H1 (cell line): ENCODE measurements at regions not wholly inside any gene's neighbourhood (a gene's known extent, or its start where the extent isn't known, plus 50 kb on each side); places are given as distances from the start of the nearest gene placed in this dataset.

Experiments
- CTCF ChIA-PET: fragments of 300-600 bp; sonication (Branson Sonifier 250); formaldehyde crosslinking; loops from one replicate; lab custom pipeline; 2021; ENCODE audit not compliant: partially characterized antibody; lab: Charles Lee
- POLR2A ChIA-PET: fragments of 300-600 bp; sonication (Branson Sonifier 250); formaldehyde crosslinking; loops from one replicate; lab custom pipeline; 2021; ENCODE audit warnings: inconsistent platforms; ENCODE audit not compliant: partially characterized antibody; lab: Charles Lee
- DNase-seq, 2 experiments: peaks; one replicate each; pipeline versions ENCODE4 v3.0.0 to v3.0.0-alpha.2; 2010 to 2022; ENCODE audit warnings: low spot score in 2 of 2, low read depth in 1 of 2, mixed read lengths in 1 of 2
- FAIRE-seq: peaks from 2 replicates; lab custom pipeline; 2011; peaks lifted over from hg19 to GRCh38; lab: Jason Lieb, UNC
- H2AFZ ChIP-seq: 2 replicates; pipeline ENCODE4 v1.8.1; 2012; ENCODE audit warnings: low read length, inconsistent platforms
- H2AK5ac ChIP-seq: 2 replicates; pipeline ENCODE4 v1.6.1; 2013; ENCODE audit warnings: low read depth, low read length
- H2BK120ac ChIP-seq: replicated peaks from 2 replicates; pipeline ENCODE3; 2013; ENCODE audit warnings: low read depth, low read length, inconsistent platforms
- H2BK12ac ChIP-seq: 2 replicates; pipeline ENCODE4 v1.6.1; 2013; ENCODE audit warnings: low read depth, low read length
- H2BK15ac ChIP-seq: 2 replicates; pipeline ENCODE4 v1.6.1; 2013; ENCODE audit warnings: low read length
- H2BK20ac ChIP-seq: 2 replicates; pipeline ENCODE4 v1.6.1; 2013; ENCODE audit warnings: low read length
- H2BK5ac ChIP-seq: 2 replicates; pipeline ENCODE4 v1.6.1; 2013; ENCODE audit warnings: low read depth, low read length
- H3K14ac ChIP-seq: 2 replicates; pipeline ENCODE4 v1.6.1; 2013; ENCODE audit warnings: inconsistent platforms; ENCODE audit not compliant: insufficient read length
- H3K18ac ChIP-seq: 2 replicates; pipeline ENCODE4 v1.6.1; 2013; ENCODE audit warnings: low read length; ENCODE audit errors: extremely low read depth
- H3K23ac ChIP-seq: 2 replicates; pipeline ENCODE4 v1.6.1; 2013; ENCODE audit warnings: inconsistent platforms; ENCODE audit not compliant: insufficient read length
- H3K23me2 ChIP-seq: 2 replicates; pipeline ENCODE4 v1.6.1; 2013; ENCODE audit warnings: low read depth, low read length
- H3K27ac ChIP-seq: 2 replicates; pipeline ENCODE4 v1.6.1; 2011; ENCODE audit warnings: low read depth, low read length, inconsistent platforms
- H3K27me3 ChIP-seq, 4 experiments: replicated peaks in 1 of 4; 1 replicate in 1 of 4; 2 replicates in 3 of 4; pipeline versions ENCODE4 v1.6.1 to v1.8.1; 2011 to 2013; ENCODE audit warnings: low read length in 3 of 4, mild to moderate bottlenecking in 3 of 4, inconsistent platforms in 2 of 4, mixed read lengths in 2 of 4, moderate library complexity in 1 of 4; ENCODE audit not compliant: control insufficient read depth in 3 of 4, insufficient read depth in 3 of 4; ENCODE audit errors: extremely low read depth in 1 of 4
- H3K36me3 ChIP-seq, 4 experiments: 2 replicates each; pipeline versions ENCODE4 v1.6.1 to v1.8.1; 2011 to 2013; ENCODE audit warnings: mild to moderate bottlenecking in 4 of 4, low read length in 3 of 4, moderate library complexity in 2 of 4, control low read depth in 1 of 4, inconsistent platforms in 1 of 4; ENCODE audit not compliant: insufficient read depth in 4 of 4, control insufficient read depth in 2 of 4
- H3K4ac ChIP-seq: replicated peaks from 2 replicates; pipeline ENCODE3; 2013; ENCODE audit warnings: low read length, low read depth, mixed read lengths, inconsistent platforms; ENCODE audit not compliant: insufficient read length
- H3K4me1 ChIP-seq, 4 experiments: replicated peaks in 1 of 4; 1 replicate in 1 of 4; 2 replicates in 3 of 4; pipeline versions ENCODE4 v1.6.1 to v1.8.1; 2011 to 2013; ENCODE audit warnings: low read length in 3 of 4, inconsistent platforms in 2 of 4, mixed read lengths in 1 of 4; ENCODE audit not compliant: insufficient read depth in 4 of 4, control insufficient read depth in 3 of 4
- H3K4me2 ChIP-seq, 2 experiments: 2 replicates each; pipeline versions ENCODE4 v1.6.1 to v1.8.1; 2011 to 2013; ENCODE audit warnings: low read depth in 2 of 2, low read length in 2 of 2, control low read depth in 1 of 2, inconsistent platforms in 1 of 2, mild to moderate bottlenecking in 1 of 2; ENCODE audit not compliant: insufficient read depth in 1 of 2
- H3K4me3 ChIP-seq, 4 experiments: fragments of 200-600, 300-600 bp in 1 of 4; sonication (generic), shearing (Covaris generic), sonication (Bioruptor Twin) in 1 of 4; 2 replicates each; pipeline versions ENCODE4 v1.5.1 to v1.8.1; 2011 to 2016; ENCODE audit warnings: low read length in 4 of 4, low read depth in 3 of 4, control low read depth in 2 of 4, inconsistent platforms in 2 of 4, mild to moderate bottlenecking in 2 of 4, mixed read lengths in 1 of 4, moderate library complexity in 1 of 4; ENCODE audit not compliant: insufficient read depth in 2 of 4; ENCODE audit errors: extremely low read depth in 1 of 4
- H3K56ac ChIP-seq: replicated peaks from 2 replicates; pipeline ENCODE3; 2013; ENCODE audit warnings: low read depth, mild to moderate bottlenecking, mixed read lengths, low read length, inconsistent platforms; ENCODE audit not compliant: insufficient read length
- H3K79me1 ChIP-seq: 2 replicates; pipeline ENCODE4 v1.6.1; 2013; ENCODE audit warnings: low read depth, low read length, control low read depth
- H3K79me2 ChIP-seq, 2 experiments: 2 replicates each; pipeline versions ENCODE4 v1.6.1 to v1.8.1; 2012 to 2013; ENCODE audit warnings: low read length in 2 of 2, mild to moderate bottlenecking in 2 of 2, inconsistent platforms in 1 of 2; ENCODE audit not compliant: insufficient read depth in 2 of 2, control insufficient read depth in 1 of 2
- H3K9ac ChIP-seq, 4 experiments: replicated peaks in 1 of 4; 1 replicate in 1 of 4; 2 replicates in 3 of 4; pipeline versions ENCODE4 v1.6.1 to v1.8.1; 2011 to 2013; ENCODE audit warnings: low read depth in 3 of 4, low read length in 3 of 4, control low read depth in 2 of 4, mild to moderate bottlenecking in 2 of 4, moderate library complexity in 2 of 4, inconsistent platforms in 1 of 4; ENCODE audit errors: extremely low read depth in 1 of 4
- H3K9me3 ChIP-seq, 2 experiments: 2 replicates each; pipeline versions ENCODE4 v1.6.1 to v1.8.1; 2012 to 2013; ENCODE audit warnings: mild to moderate bottlenecking in 2 of 2, moderate library complexity in 2 of 2, control low read depth in 1 of 2, inconsistent platforms in 1 of 2, low read depth in 1 of 2, low read length in 1 of 2, mixed read lengths in 1 of 2; ENCODE audit not compliant: insufficient read depth in 2 of 2
- H4K20me1 ChIP-seq, 2 experiments: replicated peaks in 1 of 2; 2 replicates each; pipeline versions ENCODE3 to v1.8.1; 2011 to 2013; ENCODE audit warnings: inconsistent platforms in 2 of 2, low read length in 2 of 2, mild to moderate bottlenecking in 1 of 2; ENCODE audit not compliant: insufficient read depth in 2 of 2, control insufficient read depth in 1 of 2
- H4K5ac ChIP-seq: 2 replicates; pipeline ENCODE4 v1.6.1; 2013; ENCODE audit warnings: low read length, low read depth, mixed read lengths, inconsistent platforms; ENCODE audit not compliant: insufficient read length
- H4K8ac ChIP-seq: 2 replicates; pipeline ENCODE4 v1.8.0; 2013; ENCODE audit warnings: mild to moderate bottlenecking, moderate library complexity, low read length, inconsistent platforms; ENCODE audit not compliant: insufficient read depth; ENCODE audit errors: extremely low read depth
- H4K91ac ChIP-seq: replicated peaks from 2 replicates; pipeline ENCODE3; 2013; ENCODE audit warnings: low read length, mixed read lengths, inconsistent platforms; ENCODE audit not compliant: insufficient read length
- JUND ChIP-seq: IDR thresholded peaks from 2 replicates; pipeline ENCODE4 v1.6.1; 2011; ENCODE audit warnings: mild to moderate bottlenecking, improper control_type of control experiment, low read length
- RBBP5 ChIP-seq: IDR thresholded peaks from 2 replicates; pipeline ENCODE4 v1.7.1; 2012; ENCODE audit warnings: low read depth, mild to moderate bottlenecking, inconsistent platforms, low read length, moderate library complexity, borderline replicate concordance
- RNF2 ChIP-seq: fragments of 200-900, 300-1000 bp; sonication (generic); IDR thresholded peaks from 2 replicates; pipeline ENCODE4 v1.7.1; 2016; ENCODE audit warnings: borderline replicate concordance, low read depth, mild to moderate bottlenecking, antibody characterized with exemption, low read length; ENCODE audit not compliant: poor library complexity, severe bottlenecking; ENCODE audit errors: missing control alignments
- WGBS, 2 experiments: shearing (Covaris generic) in 1 of 2; methylation state at CpG; one replicate each; pipeline versions ENCODE4 v1.1.6 to v1.1.7; 2013 to 2015; ENCODE audit warnings: low lambda C conversion rate in 2 of 2, mixed read lengths in 2 of 2, inconsistent platforms in 1 of 2, low coverage in 1 of 2, missing lambda C conversion rate in 1 of 2; ENCODE audit not compliant: insufficient replicate concordance in 2 of 2, insufficient coverage in 1 of 2, insufficient read length in 1 of 2; ENCODE audit errors: extremely low coverage in 1 of 2, missing lambda C conversion rate in 1 of 2; 5-methylcytosine and 5-hydroxymethylcytosine counted together

DNA sequence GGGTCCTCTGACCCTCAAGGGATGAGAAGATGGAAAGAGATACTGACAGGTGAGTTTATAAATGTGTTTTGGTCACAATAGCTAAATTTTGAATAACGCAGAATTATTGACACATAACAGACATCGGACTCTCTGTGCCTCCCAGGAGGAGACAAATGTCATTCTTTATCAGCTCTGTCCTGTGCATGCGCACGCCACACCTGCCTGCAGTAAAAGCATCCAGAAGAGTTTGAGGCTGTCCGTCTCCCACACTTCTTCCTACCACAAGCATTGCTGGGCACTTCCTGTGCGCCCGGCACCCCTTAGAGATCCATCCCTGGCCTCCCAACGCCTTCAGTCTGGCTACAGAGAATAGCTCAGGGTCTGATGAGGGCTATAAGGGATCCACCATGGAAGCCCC lies 81.5 kb upstream of the CST7 start:
- no peaks in the 10 kb centered on the region; a peak in 1 of 7 replicates for H3K4me1 ChIP-seq

More for the DNA sequence above, 81.5 kb upstream of the CST7 start:
- Histone ChIP-seq H2BK12ac (no peak overlapping the region), H2BK5ac (no peak overlapping the region), H3K4ac (no peak overlapping the region), H2AK5ac (no peak overlapping the region), H3K79me1 (no peaks in the 10 kb centered on the region), H3K27me3 (no peaks in the 10 kb centered on the region), H4K91ac (no peak overlapping the region), H4K5ac (no peak overlapping the region), H2BK120ac (no peak overlapping the region), H3K4me3 (no peak overlapping the region), H3K9ac (no peak overlapping the region), H4K8ac (no peak overlapping the region), H2BK20ac (no peak overlapping the region), H3K9me3 (peaks cover 20 to 25% of the 10 kb centered on the region in 2 experiments), H2AFZ (no peak overlapping the region), H4K20me1 (no peaks in the 10 kb centered on the region), H3K18ac (no peak overlapping the region), H3K14ac (no peak overlapping the region), H3K36me3 (no peaks in the 10 kb centered on the region), H3K23ac (no peak overlapping the region), H3K79me2 (no peaks in the 10 kb centered on the region), H2BK15ac (no peak overlapping the region), H3K4me2 (no peak overlapping the region), H3K23me2 (no peaks in the 10 kb centered on the region), H3K56ac (no peak overlapping the region), H3K27ac (no peak overlapping the region)
- no peak for FAIRE-seq
- TF ChIP-seq JUND: no peak
- TF ChIP-seq RNF2: no peak
- no peak for TF ChIP-seq RBBP5
- 91% methylated on average over 8 of the region's 8 CpGs; no CpG with 5 or more reads in 1 of the 2 experiments for WGBS, 2 experiments
- CTCF ChIA-PET: interaction anchor here (1.3 to 1.5 kb wide), 3 partner anchors 53 to 718 kb away, joined by 3 to 5 read pairs (median 3); no protein-coding TSS in a partner anchor
- DNase-seq: no peak
- POLR2A ChIA-PET: no interaction called here
